ENCODE measurements at regions not wholly inside any gene's neighbourhood (a gene's known extent, or its start where the extent isn't known, plus 50 kb on each side); places are given as distances from the start of the nearest gene placed in this dataset.

GRCh38 chr15:57780471-57780870 is 74.0 kb downstream of the POLR2M start:
- Histone ChIP-seq H3K36me3 (ENCODE audit: low read length) (no peaks in the 10 kb centered on the region), H3F3A (ENCODE audit: insufficient read depth) (no peaks in the 10 kb centered on the region), H3K27ac (ENCODE audit: low read depth, low read length) (no peak overlapping the region), H3K4me3 (ENCODE audit: insufficient read depth, low read length, poor library complexity, severe bottlenecking) (no peak overlapping the region), H3K9me3 (ENCODE audit: insufficient read depth, low read length) (no peaks in the 10 kb centered on the region), H3K4me2 (ENCODE audit: low read depth, low read length, poor library complexity, severe bottlenecking) (no peak overlapping the region), H3K9me2 (replicated peaks; ENCODE audit: insufficient read depth, low read length) (no peaks in the 10 kb centered on the region), H4K20me1 (ENCODE audit: low read depth, low read length) (no peaks in the 10 kb centered on the region), H3K27me3 (ENCODE audit: low read length) (no peaks in the 10 kb centered on the region), H3K79me2 (ENCODE audit: insufficient read depth, low read length) (no peaks in the 10 kb centered on the region), H3K9ac (ENCODE audit: low read length) (no peak overlapping the region), H2AFZ (ENCODE audit: low read depth, low read length, severe bottlenecking) (no peak overlapping the region)
- TF ChIP-seq, protein P1, sequence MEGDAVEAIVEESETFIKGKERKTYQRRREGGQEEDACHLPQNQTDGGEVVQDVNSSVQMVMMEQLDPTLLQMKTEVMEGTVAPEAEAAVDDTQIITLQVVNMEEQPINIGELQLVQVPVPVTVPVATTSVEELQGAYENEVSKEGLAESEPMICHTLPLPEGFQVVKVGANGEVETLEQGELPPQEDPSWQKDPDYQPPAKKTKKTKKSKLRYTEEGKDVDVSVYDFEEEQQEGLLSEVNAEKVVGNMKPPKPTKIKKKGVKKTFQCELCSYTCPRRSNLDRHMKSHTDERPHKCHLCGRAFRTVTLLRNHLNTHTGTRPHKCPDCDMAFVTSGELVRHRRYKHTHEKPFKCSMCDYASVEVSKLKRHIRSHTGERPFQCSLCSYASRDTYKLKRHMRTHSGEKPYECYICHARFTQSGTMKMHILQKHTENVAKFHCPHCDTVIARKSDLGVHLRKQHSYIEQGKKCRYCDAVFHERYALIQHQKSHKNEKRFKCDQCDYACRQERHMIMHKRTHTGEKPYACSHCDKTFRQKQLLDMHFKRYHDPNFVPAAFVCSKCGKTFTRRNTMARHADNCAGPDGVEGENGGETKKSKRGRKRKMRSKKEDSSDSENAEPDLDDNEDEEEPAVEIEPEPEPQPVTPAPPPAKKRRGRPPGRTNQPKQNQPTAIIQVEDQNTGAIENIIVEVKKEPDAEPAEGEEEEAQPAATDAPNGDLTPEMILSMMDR (IDR thresholded peaks at IDR 0.05; ENCODE audit: insufficient read depth, low read length, poor library complexity, severe bottlenecking): no peak
- no peak for TF ChIP-seq EZH2phosphoT487 (conservative IDR thresholded peaks at IDR 0.05; ENCODE audit: low read length)

DNA sequence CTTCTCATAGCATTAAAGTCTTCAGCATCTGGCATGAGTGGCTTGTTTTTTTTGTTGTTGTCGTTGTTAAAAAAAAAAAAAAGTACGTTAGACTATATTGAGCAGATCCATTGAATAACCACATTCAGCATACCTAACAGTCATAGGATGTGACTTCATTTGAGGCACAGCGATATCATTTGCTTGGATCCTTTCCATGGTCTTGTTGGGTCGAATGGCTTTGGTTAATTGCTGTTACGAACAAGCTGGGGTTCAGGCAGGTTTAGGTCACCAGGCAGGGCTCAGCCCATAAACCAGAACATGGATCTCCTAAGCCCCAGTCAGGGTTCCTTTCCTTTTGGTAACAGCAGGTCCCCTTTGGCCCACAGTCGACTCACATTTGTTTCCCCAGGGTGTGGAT is 76.2 kb downstream of the POLR2M start:
- no peak overlapping the region for H3K27ac ChIP-seq (ENCODE audit: low read depth, low read length)
- no peak overlapping the region for H3K4me2 ChIP-seq (ENCODE audit: low read depth, low read length, poor library complexity, severe bottlenecking)
- H3K27me3 ChIP-seq (ENCODE audit: low read length): no peaks in the 10 kb centered on the region
- H3K9me3 ChIP-seq (ENCODE audit: insufficient read depth, low read length): no peaks in the 10 kb centered on the region
- H2AFZ ChIP-seq (ENCODE audit: low read depth, low read length, severe bottlenecking): no peak overlapping the region
- H3K9me2 ChIP-seq (replicated peaks; ENCODE audit: insufficient read depth, low read length): no peaks in the 10 kb centered on the region
- H3K79me2 ChIP-seq (ENCODE audit: insufficient read depth, low read length): no peaks in the 10 kb centered on the region
- H3K4me3 ChIP-seq (ENCODE audit: insufficient read depth, low read length, poor library complexity, severe bottlenecking): no peak overlapping the region
- H3K9ac ChIP-seq (ENCODE audit: low read length): no peak overlapping the region
- TF ChIP-seq EZH2phosphoT487 (conservative IDR thresholded peaks at IDR 0.05; ENCODE audit: low read length): no peak
- TF ChIP-seq, protein P1 (IDR thresholded peaks at IDR 0.05; ENCODE audit: insufficient read depth, low read length, poor library complexity, severe bottlenecking): no peak
- H3F3A ChIP-seq (ENCODE audit: insufficient read depth): no peaks in the 10 kb centered on the region
- no peaks in the 10 kb centered on the region for H3K36me3 ChIP-seq (ENCODE audit: low read length)
- no peaks in the 10 kb centered on the region for H4K20me1 ChIP-seq (ENCODE audit: low read depth, low read length)

- Histone ChIP-seq H3K4me3 (ENCODE audit: insufficient read depth, low read length, poor library complexity, severe bottlenecking) (no peak overlapping the region), H3K9ac (ENCODE audit: low read length) (no peak overlapping the region), H3F3A (ENCODE audit: insufficient read depth) (no peaks in the 10 kb centered on the region), H3K9me3 (ENCODE audit: insufficient read depth, low read length) (no peaks in the 10 kb centered on the region), H3K27me3 (ENCODE audit: low read length) (no peaks in the 10 kb centered on the region), H3K79me2 (ENCODE audit: insufficient read depth, low read length) (no peaks in the 10 kb centered on the region), H3K36me3 (ENCODE audit: low read length) (no peaks in the 10 kb centered on the region), H2AFZ (ENCODE audit: low read depth, low read length, severe bottlenecking) (no peak overlapping the region), H3K4me2 (ENCODE audit: low read depth, low read length, poor library complexity, severe bottlenecking) (no peak overlapping the region), H3K9me2 (replicated peaks; ENCODE audit: insufficient read depth, low read length) (no peaks in the 10 kb centered on the region), H4K20me1 (ENCODE audit: low read depth, low read length) (no peaks in the 10 kb centered on the region), H3K27ac (ENCODE audit: low read depth, low read length) (no peak overlapping the region)
- TF ChIP-seq, protein P1 (IDR thresholded peaks at IDR 0.05; ENCODE audit: insufficient read depth, low read length, poor library complexity, severe bottlenecking): no peak
- no peak for TF ChIP-seq EZH2phosphoT487 (conservative IDR thresholded peaks at IDR 0.05; ENCODE audit: low read length)
These were observed 77.6 kb downstream of the POLR2M start for GRCh38 chr15:57784081-57784511.
